ENCODE measurements at regions not wholly inside any gene's neighbourhood (a gene's known extent, or its start where the extent isn't known, plus 50 kb on each side); places are given as distances from the start of the nearest gene placed in this dataset.

GRCh38 chrX:5474282-5474681, 754.4 kb downstream of the NLGN4X start (continued):
- TF ChIP-seq ZNF316 (IDR thresholded peaks at IDR 0.05) (0 out of 2 replicates have a peak, but pooled peaks have one; percentile 36), CXXC5 (CRISPR knock-in tag; IDR thresholded peaks at IDR 0.05) (no peak), STAT6 (CRISPR knock-in tag; IDR thresholded peaks at IDR 0.05) (no peak), BRF2 (IDR thresholded peaks at IDR 0.05; ENCODE audit: borderline replicate concordance, insufficient read depth, insufficient read length) (no peak), SMAD1 (IDR thresholded peaks at IDR 0.05; ENCODE audit: low read depth, low read length, partially characterized antibody) (no peak), NFE2 (IDR thresholded peaks at IDR 0.05; ENCODE audit: low read depth) (0 out of 2 replicates have a peak, but pooled peaks have one; percentile 4), FOXM1 (IDR thresholded peaks at IDR 0.05; ENCODE audit: low read depth) (no peak), FOXM1 (CRISPR knock-in tag; IDR thresholded peaks at IDR 0.05; ENCODE audit: low read depth) (no peak), ZNF551 (CRISPR knock-in tag; IDR thresholded peaks at IDR 0.05) (no peak), C11orf30 (IDR thresholded peaks at IDR 0.05; ENCODE audit: low read depth) (0 out of 2 replicates have a peak, but pooled peaks have one; percentile 19), MAFG (tag; conservative IDR thresholded peaks at IDR 0.05) (0 out of 2 replicates have a peak, but pooled peaks have one; percentile 42), ZKSCAN1 (IDR thresholded peaks at IDR 0.05; ENCODE audit: low read depth, low read length) (no peak), ZBTB17 (CRISPR knock-in tag; IDR thresholded peaks at IDR 0.05) (peak; percentile 97), GTF2B (IDR thresholded peaks at IDR 0.05; ENCODE audit: extremely low read depth, insufficient read length) (no peak), ZNF133 (CRISPR knock-in tag; IDR thresholded peaks at IDR 0.05) (no peak), MAFK (IDR thresholded peaks at IDR 0.05; ENCODE audit: low read length) (peak; percentile 14; the same call in 1 of the 2 replicates)
- TF ChIP-seq, protein P1, sequence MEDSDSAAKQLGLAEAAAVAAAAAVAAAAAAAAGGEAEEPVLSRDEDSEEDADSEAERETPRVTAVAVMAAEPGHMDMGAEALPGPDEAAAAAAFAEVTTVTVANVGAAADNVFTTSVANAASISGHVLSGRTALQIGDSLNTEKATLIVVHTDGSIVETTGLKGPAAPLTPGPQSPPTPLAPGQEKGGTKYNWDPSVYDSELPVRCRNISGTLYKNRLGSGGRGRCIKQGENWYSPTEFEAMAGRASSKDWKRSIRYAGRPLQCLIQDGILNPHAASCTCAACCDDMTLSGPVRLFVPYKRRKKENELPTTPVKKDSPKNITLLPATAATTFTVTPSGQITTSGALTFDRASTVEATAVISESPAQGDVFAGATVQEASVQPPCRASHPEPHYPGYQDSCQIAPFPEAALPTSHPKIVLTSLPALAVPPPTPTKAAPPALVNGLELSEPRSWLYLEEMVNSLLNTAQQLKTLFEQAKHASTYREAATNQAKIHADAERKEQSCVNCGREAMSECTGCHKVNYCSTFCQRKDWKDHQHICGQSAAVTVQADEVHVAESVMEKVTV (CRISPR knock-in tag; IDR thresholded peaks at IDR 0.05): no peak
